ENCODE measurements at regions not wholly inside any gene's neighbourhood (a gene's known extent, or its start where the extent isn't known, plus 50 kb on each side); places are given as distances from the start of the nearest gene placed in this dataset.

DNA sequence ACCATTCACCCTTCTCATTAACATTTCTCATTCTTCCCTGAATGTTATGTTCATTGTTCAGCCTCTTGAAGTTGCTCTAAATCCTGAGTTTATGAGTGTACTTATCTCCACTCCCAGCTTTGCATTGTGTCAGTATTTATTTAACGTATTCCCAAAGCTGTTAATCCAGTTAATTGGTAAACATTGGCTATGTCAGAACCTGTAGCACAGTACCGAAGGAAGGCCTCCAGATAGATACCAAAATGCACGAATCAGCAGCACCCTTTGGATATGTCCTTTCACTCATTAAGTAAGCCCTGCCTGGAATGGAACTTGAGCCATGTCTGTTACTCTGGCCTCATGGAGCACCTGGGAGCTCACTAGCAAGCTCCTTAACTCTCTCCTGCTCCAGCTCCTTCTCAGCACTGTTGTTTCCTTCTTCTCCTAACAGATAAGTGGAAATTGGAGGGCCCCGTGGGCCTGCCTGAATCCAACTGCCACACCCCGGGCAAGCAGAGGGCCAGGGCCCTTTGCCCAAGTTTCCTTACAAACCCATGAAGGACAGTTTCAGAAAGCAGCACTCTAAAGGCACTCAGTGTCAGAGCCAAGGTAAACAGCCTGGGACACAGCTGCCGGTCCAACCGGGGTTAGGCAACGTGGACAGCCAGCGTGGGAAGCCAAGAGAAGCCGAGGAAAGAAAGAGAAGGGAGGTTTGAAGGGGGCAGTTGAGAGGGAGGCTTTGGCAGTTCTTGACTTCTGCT, 155.0 kb upstream of the SERP2 start:
- peak; percentile 80 for TF ChIP-seq POLR2AphosphoS5 (IDR thresholded peaks at IDR 0.05)
- TF ChIP-seq, protein P1, sequence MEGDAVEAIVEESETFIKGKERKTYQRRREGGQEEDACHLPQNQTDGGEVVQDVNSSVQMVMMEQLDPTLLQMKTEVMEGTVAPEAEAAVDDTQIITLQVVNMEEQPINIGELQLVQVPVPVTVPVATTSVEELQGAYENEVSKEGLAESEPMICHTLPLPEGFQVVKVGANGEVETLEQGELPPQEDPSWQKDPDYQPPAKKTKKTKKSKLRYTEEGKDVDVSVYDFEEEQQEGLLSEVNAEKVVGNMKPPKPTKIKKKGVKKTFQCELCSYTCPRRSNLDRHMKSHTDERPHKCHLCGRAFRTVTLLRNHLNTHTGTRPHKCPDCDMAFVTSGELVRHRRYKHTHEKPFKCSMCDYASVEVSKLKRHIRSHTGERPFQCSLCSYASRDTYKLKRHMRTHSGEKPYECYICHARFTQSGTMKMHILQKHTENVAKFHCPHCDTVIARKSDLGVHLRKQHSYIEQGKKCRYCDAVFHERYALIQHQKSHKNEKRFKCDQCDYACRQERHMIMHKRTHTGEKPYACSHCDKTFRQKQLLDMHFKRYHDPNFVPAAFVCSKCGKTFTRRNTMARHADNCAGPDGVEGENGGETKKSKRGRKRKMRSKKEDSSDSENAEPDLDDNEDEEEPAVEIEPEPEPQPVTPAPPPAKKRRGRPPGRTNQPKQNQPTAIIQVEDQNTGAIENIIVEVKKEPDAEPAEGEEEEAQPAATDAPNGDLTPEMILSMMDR (IDR thresholded peaks at IDR 0.05): no peak
- no peak for TF ChIP-seq POLR2A (IDR thresholded peaks at IDR 0.05)
- no peak for TF ChIP-seq EP300 (IDR thresholded peaks at IDR 0.05)
